Kidney (tissue), 13 donors: ENCODE measurements at regions not wholly inside any gene's neighbourhood (a gene's known extent, or its start where the extent isn't known, plus 50 kb on each side); places are given as distances from the start of the nearest gene placed in this dataset.

Source experiments
- DNase-seq, 5 donors: peaks; one replicate each; pipeline ENCODE4 v3.0.0-alpha.2; 2013 to 2020
- FAIRE-seq: peaks from 2 replicates; lab custom pipeline; 2012; peaks lifted over from hg19 to GRCh38; lab: Jason Lieb, UNC
- H3K27ac ChIP-seq, 2 donors: one replicate each; pipeline ENCODE4 v1.7.0; 2013; ENCODE audit warnings: low read depth in 2 of 2, low read length in 2 of 2, inconsistent platforms in 1 of 2
- H3K27me3 ChIP-seq: one replicate; pipeline ENCODE4 v1.7.1; 2013; ENCODE audit warnings: low read length, inconsistent platforms; ENCODE audit not compliant: control insufficient read depth, insufficient read depth
- H3K36me3 ChIP-seq, 3 donors: one replicate each; pipeline versions ENCODE4 v1.7.0 to v1.7.1; 2013; ENCODE audit warnings: low read length in 3 of 3, control low read depth in 1 of 3, inconsistent platforms in 1 of 3; ENCODE audit not compliant: insufficient read depth in 3 of 3, control insufficient read depth in 2 of 3
- H3K4me1 ChIP-seq, 3 donors: one replicate each; pipeline versions ENCODE4 v1.7.0 to v1.7.1; 2013; ENCODE audit warnings: low read length in 3 of 3, inconsistent platforms in 1 of 3, low read depth in 1 of 3; ENCODE audit not compliant: control insufficient read depth in 2 of 3, insufficient read depth in 2 of 3
- H3K4me3 ChIP-seq, 3 donors: one replicate each; pipeline versions ENCODE4 v1.7.0 to v1.8.1; 2013; ENCODE audit warnings: low read length in 3 of 3, control low read depth in 1 of 3, inconsistent platforms in 1 of 3
- H3K9ac ChIP-seq, 3 donors: one replicate each; pipeline versions ENCODE4 v1.7.0 to v1.7.1; 2013; ENCODE audit warnings: low read length in 3 of 3, control low read depth in 1 of 3, inconsistent platforms in 1 of 3
- H3K9me3 ChIP-seq, 3 donors: one replicate each; pipeline versions ENCODE4 v1.7.0 to v1.7.1; 2013; ENCODE audit warnings: low read length in 3 of 3, control low read depth in 1 of 3, inconsistent platforms in 1 of 3; ENCODE audit not compliant: control insufficient read depth in 2 of 3, insufficient read depth in 1 of 3
- CTCF ChIP-seq: IDR thresholded peaks from 3 replicates; pipeline ENCODE4 v1.5.1; 2012; ENCODE audit warnings: mild to moderate bottlenecking, moderate library complexity, borderline replicate concordance; ENCODE audit not compliant: insufficient read depth; ENCODE audit errors: extremely low read depth
- intact Hi-C: fragments of 100-400 bp; cut with DNase I; formaldehyde crosslinking; loops from one replicate; pipeline ENCODE4 v1.11.1; 2022
- donor health status: control.
- donor health status: control.
- donor health status: control.
- donor health status: control.
- donor health status: control.
- donor health status: DM: yes; HTN: yes; CAD: no.
- donor health status: Normal renal cell carcinoma (clear cell type).

- intact Hi-C loops: no loop called here
- peak in 2 of 5 donors; percentile 2 to 20 for DNase-seq
These were observed 537.2 kb upstream of the API5 start for GRCh38 chr11:42774567-42774966.

GRCh38 chr11:42777776-42778175 is 534.0 kb upstream of the API5 start:
- Histone ChIP-seq H3K9ac (no peak overlapping the region), H3K36me3 (no peaks in the 10 kb centered on the region), H3K4me3 (no peak overlapping the region), H3K4me1 (no peaks in the 10 kb centered on the region), H3K27ac (no peak overlapping the region), H3K9me3 (no peaks in the 10 kb centered on the region), H3K27me3 (no peaks in the 10 kb centered on the region)
- no peak for TF ChIP-seq CTCF
- DNase-seq (no peak), FAIRE-seq (no peak)
- intact Hi-C loops: no loop called here

More at GRCh38 chr11:42774567-42774966, 537.2 kb upstream of the API5 start:
- no peaks in the 10 kb centered on the region for H3K9me3 ChIP-seq
- H3K4me1 ChIP-seq: no peaks in the 10 kb centered on the region
- no peak overlapping the region for H3K9ac ChIP-seq
- H3K27me3 ChIP-seq: no peaks in the 10 kb centered on the region
- TF ChIP-seq CTCF: no peak
- H3K27ac ChIP-seq: no peak overlapping the region
- H3K36me3 ChIP-seq: no peaks in the 10 kb centered on the region
- no peak overlapping the region for H3K4me3 ChIP-seq
- no peak for FAIRE-seq

- intact Hi-C loops: no loop called here
- FAIRE-seq (no peak), DNase-seq (peak in 2 of 5 donors; percentile 17 to 27)
- Histone ChIP-seq H3K27me3 (no peaks in the 10 kb centered on the region), H3K36me3 (no peaks in the 10 kb centered on the region), H3K4me3 (no peak overlapping the region), H3K4me1 (no peaks in the 10 kb centered on the region), H3K9ac (no peak overlapping the region), H3K9me3 (no peaks in the 10 kb centered on the region), H3K27ac (no peak overlapping the region)
- TF ChIP-seq CTCF: no peak
These were observed 533.6 kb upstream of the API5 start for GRCh38 chr11:42778193-42778592.

GRCh38 chr11:42779555-42779954 is 532.2 kb upstream of the API5 start:
- FAIRE-seq (no peak), DNase-seq (no peak)
- Histone ChIP-seq H3K4me1 (no peaks in the 10 kb centered on the region), H3K27me3 (no peaks in the 10 kb centered on the region), H3K4me3 (no peak overlapping the region), H3K9ac (no peak overlapping the region), H3K9me3 (no peaks in the 10 kb centered on the region), H3K36me3 (no peaks in the 10 kb centered on the region), H3K27ac (no peak overlapping the region)
- TF ChIP-seq CTCF: no peak
- intact Hi-C loops: no loop called here
